ENCODE measurements at regions not wholly inside any gene's neighbourhood (a gene's known extent, or its start where the extent isn't known, plus 50 kb on each side); places are given as distances from the start of the nearest gene placed in this dataset.

DNA sequence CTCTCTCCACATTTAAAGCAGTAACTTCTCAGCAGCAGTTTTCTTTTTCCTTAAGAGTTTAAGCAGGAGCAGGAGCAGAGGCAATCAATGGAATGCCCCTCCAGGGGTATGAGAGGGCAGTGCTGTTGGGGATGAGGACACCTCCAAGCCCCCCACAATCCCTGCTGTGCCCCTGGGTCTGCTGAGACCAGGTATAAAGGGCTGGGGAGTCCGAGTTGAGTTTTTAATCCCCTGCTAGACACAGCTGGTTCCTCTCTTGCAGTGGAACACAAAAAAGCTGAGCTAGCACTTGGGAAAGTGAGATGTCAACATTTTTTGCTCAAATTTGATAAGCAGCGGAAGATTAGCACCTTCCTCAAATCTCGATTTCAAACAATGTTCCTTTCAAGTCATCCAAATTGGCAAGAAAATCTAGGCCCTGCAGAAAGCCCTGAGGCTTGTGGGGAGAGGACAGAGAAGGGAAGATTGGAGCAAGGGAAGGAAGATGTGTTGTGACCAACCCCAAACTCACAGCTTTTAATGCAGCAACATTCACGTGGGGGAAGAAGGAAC is 581.9 kb downstream of the SOX6 start:
- Histone ChIP-seq H3K27me3 (ENCODE audit: control insufficient read depth in 1 of 2, insufficient read depth in 2 of 2, low read length in 2 of 2) (0 out of 5 replicates have a peak, but pooled peaks cover 0 to 5% of the 10 kb centered on the region in 2 experiments), H3K4me3 (replicated peaks in 1 of 3; ENCODE audit: insufficient read depth in 1 of 3, low read depth in 2 of 3, low read length in 3 of 3) (no peak overlapping the region), H3K36me3 (replicated peaks in 1 of 2; ENCODE audit: control insufficient read depth in 1 of 2, insufficient read depth in 2 of 2, low read length in 2 of 2) (no peaks in the 10 kb centered on the region), H3K79me2 (ENCODE audit: insufficient read depth, low read length) (no peaks in the 10 kb centered on the region), H4K20me1 (ENCODE audit: insufficient read depth, low read length) (no peaks in the 10 kb centered on the region), H2AFZ (ENCODE audit: low read length) (no peak overlapping the region), H3K9me3 (ENCODE audit: low read length) (no peaks in the 10 kb centered on the region), H3K4me1 (ENCODE audit: insufficient read depth, low read length) (no peaks in the 10 kb centered on the region), H3K27ac (ENCODE audit: extremely low read length, insufficient read depth, low read length) (no peak overlapping the region), H3K9ac (ENCODE audit: insufficient read depth, low read depth, low read length) (no peak overlapping the region), H3K4me2 (ENCODE audit: low read depth, low read length) (no peak overlapping the region)
- intact Hi-C loops (cut with micrococcal nuclease; ENCODE audit: unreplicated experiment): no loop called here
- ChIA-PET CTCF (ENCODE audit: low intra/inter-chr PET ratio, low total read pairs) (no interaction called here), POLR2A (no interaction called here)
- DNase-seq (ENCODE audit: low spot score) (no peak), ATAC-seq (no peak), FAIRE-seq (no peak)
- in situ Hi-C loops (cut with HindIII; ENCODE audit: extremely low pct_ligation_motif_present, low pct_unique_long_range_greater_than_20kb): no loop called here
- 6% methylated on average over 3 of the region's 4 CpGs for WGBS (ENCODE audit: low lambda C conversion rate)
- TF ChIP-seq MAFK (conservative IDR thresholded peaks at IDR 0.05 in 1 of 2, IDR thresholded peaks at IDR 0.05 in 1 of 2; ENCODE audit: low read length in 2 of 2) (peak in 1 of 2 experiments; percentile 61; a peak in 3 of 4 replicates), ZNF792 (CRISPR knock-in tag; IDR thresholded peaks at IDR 0.05) (no peak), MAFF (IDR thresholded peaks at IDR 0.05; ENCODE audit: low read depth, low read length) (peak; percentile 65)
- TF ChIP-seq, protein P1, sequence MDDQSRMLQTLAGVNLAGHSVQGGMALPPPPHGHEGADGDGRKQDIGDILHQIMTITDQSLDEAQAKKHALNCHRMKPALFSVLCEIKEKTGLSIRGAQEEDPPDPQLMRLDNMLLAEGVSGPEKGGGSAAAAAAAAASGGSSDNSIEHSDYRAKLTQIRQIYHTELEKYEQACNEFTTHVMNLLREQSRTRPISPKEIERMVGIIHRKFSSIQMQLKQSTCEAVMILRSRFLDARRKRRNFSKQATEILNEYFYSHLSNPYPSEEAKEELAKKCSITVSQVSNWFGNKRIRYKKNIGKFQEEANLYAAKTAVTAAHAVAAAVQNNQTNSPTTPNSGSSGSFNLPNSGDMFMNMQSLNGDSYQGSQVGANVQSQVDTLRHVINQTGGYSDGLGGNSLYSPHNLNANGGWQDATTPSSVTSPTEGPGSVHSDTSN (CRISPR knock-in tag; IDR thresholded peaks at IDR 0.05; ENCODE audit: borderline replicate concordance): no peak
- no TSS peak for BruUV-seq (replicated peaks)

DNA sequence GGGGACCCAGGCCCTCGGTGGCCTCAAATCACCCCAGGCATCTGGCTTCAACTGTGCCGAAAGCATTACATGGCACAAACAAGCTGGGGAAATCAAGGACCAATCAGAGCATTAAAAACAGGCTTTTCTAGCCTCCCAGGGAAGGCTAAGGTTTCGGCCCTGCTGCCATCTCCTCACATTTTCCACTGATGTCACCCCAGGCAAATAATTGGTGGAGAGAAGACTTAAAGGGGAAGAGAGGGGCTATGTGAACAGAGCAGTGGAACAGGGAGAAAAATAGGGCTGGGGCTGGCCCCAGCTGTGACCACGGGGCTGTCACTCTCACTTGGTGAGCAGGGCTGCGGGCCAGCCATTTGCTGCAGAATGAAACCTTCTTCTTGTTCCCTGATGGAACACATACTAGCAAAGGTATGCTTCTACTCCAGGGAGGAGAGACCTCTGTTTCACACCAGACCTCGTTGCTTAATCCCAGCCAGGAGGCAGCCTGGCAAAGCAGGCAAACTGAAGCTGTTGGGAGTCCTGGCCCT is 581.3 kb downstream of the SOX6 start:
- TF ChIP-seq ZMYM3 (CRISPR knock-in tag; IDR thresholded peaks at IDR 0.05) (no peak), ZNF468 (CRISPR knock-in tag; IDR thresholded peaks at IDR 0.05) (no peak), ZNF232 (CRISPR knock-in tag; IDR thresholded peaks at IDR 0.05; ENCODE audit: borderline replicate concordance) (no peak), THYN1 (CRISPR knock-in tag; IDR thresholded peaks at IDR 0.05; ENCODE audit: borderline replicate concordance, low read depth) (no peak), ZNF264 (CRISPR knock-in tag; IDR thresholded peaks at IDR 0.05) (no peak), ARNTL (CRISPR knock-in tag; IDR thresholded peaks at IDR 0.05) (no peak)
- TF ChIP-seq, protein P2, sequence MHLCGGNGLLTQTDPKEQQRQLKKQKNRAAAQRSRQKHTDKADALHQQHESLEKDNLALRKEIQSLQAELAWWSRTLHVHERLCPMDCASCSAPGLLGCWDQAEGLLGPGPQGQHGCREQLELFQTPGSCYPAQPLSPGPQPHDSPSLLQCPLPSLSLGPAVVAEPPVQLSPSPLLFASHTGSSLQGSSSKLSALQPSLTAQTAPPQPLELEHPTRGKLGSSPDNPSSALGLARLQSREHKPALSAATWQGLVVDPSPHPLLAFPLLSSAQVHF (CRISPR knock-in tag; IDR thresholded peaks at IDR 0.05): no peak
- H3K9me3 ChIP-seq (ENCODE audit: low read length): no peaks in the 10 kb centered on the region
- in situ Hi-C loops (cut with HindIII; ENCODE audit: extremely low pct_ligation_motif_present, low pct_unique_long_range_greater_than_20kb): loop anchor here (25.0 kb wide), 1 partner anchor 112 kb away; no protein-coding TSS in a partner anchor
- POLR2A ChIA-PET: no interaction called here
- no peak for DNase-seq (ENCODE audit: low spot score)
- H2AFZ ChIP-seq (ENCODE audit: low read length): no peak overlapping the region
- H3K36me3 ChIP-seq (replicated peaks in 1 of 2; ENCODE audit: control insufficient read depth in 1 of 2, insufficient read depth in 2 of 2, low read length in 2 of 2): no peaks in the 10 kb centered on the region
- CTCF ChIA-PET (ENCODE audit: low intra/inter-chr PET ratio, low total read pairs): no interaction called here
- no peak overlapping the region for H3K4me3 ChIP-seq (replicated peaks in 1 of 3; ENCODE audit: insufficient read depth in 1 of 3, low read depth in 2 of 3, low read length in 3 of 3)
- no peaks in the 10 kb centered on the region for H3K79me2 ChIP-seq (ENCODE audit: insufficient read depth, low read length)
- H4K20me1 ChIP-seq (ENCODE audit: insufficient read depth, low read length): no peaks in the 10 kb centered on the region
- ATAC-seq: no peak
- no peaks in the 10 kb centered on the region for H3K4me1 ChIP-seq (ENCODE audit: insufficient read depth, low read length)
- no TSS peak for BruUV-seq (replicated peaks)
- H3K27ac ChIP-seq (ENCODE audit: extremely low read length, insufficient read depth, low read length): no peak overlapping the region
- WGBS (ENCODE audit: low lambda C conversion rate): 5% methylated on average over 5 of the region's 6 CpGs
- FAIRE-seq: no peak
- H3K27me3 ChIP-seq (ENCODE audit: control insufficient read depth in 1 of 2, insufficient read depth in 2 of 2, low read length in 2 of 2): 0 out of 5 replicates have a peak, but pooled peaks cover 0 to 5% of the 10 kb centered on the region in 2 experiments
- H3K9ac ChIP-seq (ENCODE audit: insufficient read depth, low read depth, low read length): no peak overlapping the region
- intact Hi-C loops (cut with micrococcal nuclease; ENCODE audit: unreplicated experiment): no loop called here
- H3K4me2 ChIP-seq (ENCODE audit: low read depth, low read length): no peak overlapping the region
